Pancreas (tissue), 10 donors: ENCODE measurements at regions not wholly inside any gene's neighbourhood (a gene's known extent, or its start where the extent isn't known, plus 50 kb on each side); places are given as distances from the start of the nearest gene placed in this dataset.
A peak's percentile ranks its signal among the peaks of the same experiment; 100 is the strongest.

Source experiments
- ATAC-seq, 4 donors: fragments of 200-7000 bp; cut with Tn5 transposase; one replicate each; pipeline versions ENCODE4 v1.8.0 to v1.9.1; 2020; ENCODE audit warnings: mild to moderate bottlenecking in 4 of 4, moderate library complexity in 4 of 4
- DNase-seq, 6 donors: peaks; one replicate each; pipeline ENCODE4 v3.0.0-alpha.2; 2020
- FAIRE-seq: peaks from 2 replicates; lab custom pipeline; 2012; peaks lifted over from hg19 to GRCh38; lab: Jason Lieb, UNC
- H3K27ac ChIP-seq, 4 donors: fragments of 200-600 bp; sonication (generic); 1 replicate in 3 of 4; 2 replicates in 1 of 4; pipeline versions ENCODE4 v1.5.0 to v1.8.0; 2020
- H3K27me3 ChIP-seq, 4 donors: fragments of 200-600 bp; one replicate each; pipeline ENCODE4 v1.8.0; 2021
- H3K36me3 ChIP-seq, 3 donors: fragments of 200-600 bp; sonication (generic) in 1 of 3; one replicate each; pipeline versions ENCODE4 v1.5.0 to v1.8.0; 2020 to 2021
- H3K4me1 ChIP-seq, 3 donors: fragments of 200-600 bp; one replicate each; pipeline ENCODE4 v1.8.0; 2021
- H3K4me3 ChIP-seq, 4 donors: fragments of 200-600 bp; sonication (generic) in 2 of 4; one replicate each; pipeline versions ENCODE4 v1.5.0 to v1.8.0; 2020 to 2021
- H3K9me3 ChIP-seq, 4 donors: fragments of 200-600 bp; one replicate each; pipeline ENCODE4 v1.8.0; 2021
- CTCF ChIP-seq, 4 donors: fragments of 200-600 bp; sonication (generic) in 3 of 4; IDR thresholded peaks; one replicate each; pipeline versions ENCODE4 v1.5.0 to v1.8.0; 2021; ENCODE audit warnings: antibody characterized with exemption in 4 of 4
- WGBS, 2 donors: extraction: QIAGEN DNeasy Blood & Tissue Kit; methylation state at CpG; one replicate each; pipeline ENCODE4 v1.1.7; 2013; 5-methylcytosine and 5-hydroxymethylcytosine counted together
- intact Hi-C, 3 donors: fragments of 100-400 bp; cut with DNase I; formaldehyde crosslinking; loops; one replicate each; pipeline versions ENCODE4 v1.11.1 to v1.14.2; 2022
- donor health status: healthy with polysubstance abuse.
- donor health status: DM: no; HTN: no; CAD: no; lungs with moderate emphysema.
- donor health status: DM: no; HTN: no; CAD: no.
- donor health status: control.
- donor health status: control.
- donor health status: Bipolar disorder and iron deficiency.
- donor health status: DM: yes; HTN: yes; CAD: no.
- donor health status: DM: no; HTN: no; CAD: no.
- donor health status: DM: no; HTN: no; CAD: no.
- donor health status: DM: yes; HTN: yes; CAD: no.

GRCh38 chr6:169891846-169892245 is 140.4 kb downstream of the ERMARD start:
- H3K36me3 ChIP-seq = no peaks in the 10 kb centered on the region
- DNase-seq (no peak), ATAC-seq (no peak), FAIRE-seq (no peak)
- H3K9me3 ChIP-seq = no peaks in the 10 kb centered on the region
- TF ChIP-seq CTCF (IDR thresholded peaks at IDR 0.05) = no peak
- no peaks in the 10 kb centered on the region for H3K27me3 ChIP-seq
- no peak overlapping the region for H3K4me3 ChIP-seq
- intact Hi-C loops = no loop called here
- H3K4me1 ChIP-seq = no peaks in the 10 kb centered on the region
- WGBS, 2 donors = 43 to 55% methylated on average over 11 of the region's 11 CpGs
- H3K27ac ChIP-seq = no peak overlapping the region

GRCh38 chr6:169891421-169891820 is 140.0 kb downstream of the ERMARD start:
- no peak overlapping the region for H3K27ac ChIP-seq
- intact Hi-C loops = no loop called here
- no peak for FAIRE-seq
- no peaks in the 10 kb centered on the region for H3K4me1 ChIP-seq
- no peaks in the 10 kb centered on the region for H3K36me3 ChIP-seq
- H3K9me3 ChIP-seq = no peaks in the 10 kb centered on the region
- ATAC-seq = no peak
- H3K4me3 ChIP-seq = no peak overlapping the region
- TF ChIP-seq CTCF (IDR thresholded peaks at IDR 0.05) = no peak
- no peak for DNase-seq
- H3K27me3 ChIP-seq = no peaks in the 10 kb centered on the region
- WGBS, 2 donors = 45 to 60% methylated on average over 8 of the region's 8 CpGs

- ATAC-seq = no peak
- Histone ChIP-seq H3K9me3 (no peaks in the 10 kb centered on the region), H3K36me3 (no peaks in the 10 kb centered on the region), H3K27me3 (no peaks in the 10 kb centered on the region), H3K27ac (no peak overlapping the region), H3K4me3 (no peak overlapping the region), H3K4me1 (no peaks in the 10 kb centered on the region)
- WGBS, 2 donors = 61 to 78% methylated on average over 7 of the region's 7 CpGs
- no peak for FAIRE-seq
- intact Hi-C loops = no loop called here
- DNase-seq = peak in 1 of 6 donors; percentile 15
- no peak for TF ChIP-seq CTCF (IDR thresholded peaks at IDR 0.05)
Observed at GRCh38 chr6:169890901-169891300, 139.5 kb downstream of the ERMARD start.

- no peaks in the 10 kb centered on the region for H3K36me3 ChIP-seq
- DNase-seq (peak in 1 of 6 donors; percentile 35), FAIRE-seq (no peak), ATAC-seq (no peak)
- no peak overlapping the region for H3K27ac ChIP-seq
- no peaks in the 10 kb centered on the region for H3K9me3 ChIP-seq
- intact Hi-C loops = no loop called here
- H3K4me1 ChIP-seq = no peaks in the 10 kb centered on the region
- WGBS, 2 donors = 31 to 35% methylated on average over 12 of the region's 12 CpGs
- H3K27me3 ChIP-seq = no peaks in the 10 kb centered on the region
- H3K4me3 ChIP-seq = no peak overlapping the region
- no peak for TF ChIP-seq CTCF (IDR thresholded peaks at IDR 0.05)
Observed at GRCh38 chr6:169890049-169890448, 138.6 kb downstream of the ERMARD start.

GRCh38 chr6:169887529-169888140 is 136.2 kb downstream of the ERMARD start:
- no peaks in the 10 kb centered on the region for H3K9me3 ChIP-seq
- WGBS, 2 donors = 86 to 91% methylated on average over 14 of the region's 14 CpGs
- no peak for TF ChIP-seq CTCF (IDR thresholded peaks at IDR 0.05)
- DNase-seq (peak in 1 of 6 donors; percentile 23), FAIRE-seq (no peak), ATAC-seq (no peak)
- no peaks in the 10 kb centered on the region for H3K4me1 ChIP-seq
- no peaks in the 10 kb centered on the region for H3K27me3 ChIP-seq
- H3K27ac ChIP-seq = no peak overlapping the region
- no peak overlapping the region for H3K4me3 ChIP-seq
- intact Hi-C loops = no loop called here
- H3K36me3 ChIP-seq = no peaks in the 10 kb centered on the region
